GM12892 (cell line): ENCODE measurements at regions not wholly inside any gene's neighbourhood (a gene's known extent, or its start where the extent isn't known, plus 50 kb on each side); places are given as distances from the start of the nearest gene placed in this dataset.

Source experiments
- POLR2A ChIP-seq: IDR thresholded peaks from 2 replicates; pipeline ENCODE4 v1.6.1; 2011; ENCODE audit warnings: low read depth, low read length, control low read depth
- POLR2AphosphoS5 ChIP-seq: IDR thresholded peaks from 2 replicates; pipeline ENCODE4 v1.6.1; 2011; ENCODE audit warnings: low read depth, low read length, control low read depth
- TAF1 ChIP-seq: IDR thresholded peaks from 2 replicates; pipeline ENCODE4 v1.6.1; 2011; ENCODE audit warnings: low read depth, mild to moderate bottlenecking, control low read depth, low read length, borderline replicate concordance

GRCh38 chr13:61685682-61686012 is 270.0 kb upstream of the PCDH20 start:
- TF ChIP-seq POLR2AphosphoS5 = no peak
- no peak for TF ChIP-seq POLR2A
- TF ChIP-seq TAF1 = no peak
